Psoas muscle (tissue), 7 donors: ENCODE measurements at regions not wholly inside any gene's neighbourhood (a gene's known extent, or its start where the extent isn't known, plus 50 kb on each side); places are given as distances from the start of the nearest gene placed in this dataset.

ENCODE experiments used
- ATAC-seq, 4 donors: fragments of 200-7000 bp; cut with Tn5 transposase; one replicate each; pipeline ENCODE4 v1.9.1; 2020; ENCODE audit warnings: moderate library complexity in 3 of 4, mild to moderate bottlenecking in 2 of 4
- DNase-seq, 2 donors: peaks; one replicate each; pipeline ENCODE4 v3.0.0-alpha.2; 2020
- H3K27ac ChIP-seq: fragments of 200-600 bp; one replicate; pipeline ENCODE4 v1.8.0; 2022
- H3K27me3 ChIP-seq, 3 donors: fragments of 200-600 bp in 1 of 3; one replicate each; pipeline versions ENCODE4 v1.6.1 to v1.8.0; 2013 to 2022; ENCODE audit warnings: low read length in 2 of 3, mild to moderate bottlenecking in 2 of 3, moderate library complexity in 1 of 3; ENCODE audit not compliant: insufficient read depth in 3 of 3
- H3K36me3 ChIP-seq, 2 donors: fragments of 200-600 bp in 1 of 2; one replicate each; pipeline versions ENCODE4 v1.6.1 to v1.8.0; 2013 to 2022; ENCODE audit warnings: low read depth in 1 of 2, mild to moderate bottlenecking in 1 of 2, moderate library complexity in 1 of 2; ENCODE audit not compliant: insufficient read depth in 1 of 2
- H3K4me1 ChIP-seq: fragments of 200-600 bp; one replicate; pipeline ENCODE4 v1.8.0; 2022
- H3K4me3 ChIP-seq: fragments of 200-600 bp; one replicate; pipeline ENCODE4 v1.8.0; 2022; ENCODE audit warnings: mild to moderate bottlenecking
- H3K9me3 ChIP-seq: fragments of 200-600 bp; one replicate; pipeline ENCODE4 v1.8.0; 2022
- WGBS, 3 donors: extraction: QIAGEN DNeasy Blood & Tissue Kit; methylation state at CpG; one replicate each; pipeline versions ENCODE4 v1.1.6 to v1.1.7; 2013; 5-methylcytosine and 5-hydroxymethylcytosine counted together
- intact Hi-C, 2 donors: fragments of 100-400 bp; cut with DNase I; formaldehyde crosslinking; loops; one replicate each; pipeline versions ENCODE4 v1.11.0 to v1.14.2; 2022
- TF ChIP-seq, protein P1 (sequence below): fragments of 200-600 bp; IDR thresholded peaks from one replicate; pipeline ENCODE4 v1.8.0; 2022; ENCODE audit warnings: antibody characterized with exemption
- donor health status: healthy with polysubstance abuse.
- donor health status: DM: no; HTN: no; CAD: no; lungs with moderate emphysema.
- donor health status: Bipolar disorder and iron deficiency.
- donor health status: healthy.
- donor health status: DM: yes; HTN: yes; CAD: no.
- donor health status: DM: no; HTN: no; CAD: no.
- donor health status: DM: yes; HTN: yes; CAD: no.

GRCh38 chr5:39857041-39857440 lies 432.3 kb upstream of the DAB2 start:
- Histone ChIP-seq H3K36me3 (no peaks in the 10 kb centered on the region), H3K9me3 (no peaks in the 10 kb centered on the region), H3K4me1 (no peaks in the 10 kb centered on the region), H3K27ac (no peak overlapping the region), H3K27me3 (no peaks in the 10 kb centered on the region), H3K4me3 (no peak overlapping the region)
- ATAC-seq (no peak), DNase-seq (no peak)
- 85 to 95% (median 94%) methylated on average over 3 of the region's 3 CpGs for WGBS, 3 donors
- TF ChIP-seq, protein P1, sequence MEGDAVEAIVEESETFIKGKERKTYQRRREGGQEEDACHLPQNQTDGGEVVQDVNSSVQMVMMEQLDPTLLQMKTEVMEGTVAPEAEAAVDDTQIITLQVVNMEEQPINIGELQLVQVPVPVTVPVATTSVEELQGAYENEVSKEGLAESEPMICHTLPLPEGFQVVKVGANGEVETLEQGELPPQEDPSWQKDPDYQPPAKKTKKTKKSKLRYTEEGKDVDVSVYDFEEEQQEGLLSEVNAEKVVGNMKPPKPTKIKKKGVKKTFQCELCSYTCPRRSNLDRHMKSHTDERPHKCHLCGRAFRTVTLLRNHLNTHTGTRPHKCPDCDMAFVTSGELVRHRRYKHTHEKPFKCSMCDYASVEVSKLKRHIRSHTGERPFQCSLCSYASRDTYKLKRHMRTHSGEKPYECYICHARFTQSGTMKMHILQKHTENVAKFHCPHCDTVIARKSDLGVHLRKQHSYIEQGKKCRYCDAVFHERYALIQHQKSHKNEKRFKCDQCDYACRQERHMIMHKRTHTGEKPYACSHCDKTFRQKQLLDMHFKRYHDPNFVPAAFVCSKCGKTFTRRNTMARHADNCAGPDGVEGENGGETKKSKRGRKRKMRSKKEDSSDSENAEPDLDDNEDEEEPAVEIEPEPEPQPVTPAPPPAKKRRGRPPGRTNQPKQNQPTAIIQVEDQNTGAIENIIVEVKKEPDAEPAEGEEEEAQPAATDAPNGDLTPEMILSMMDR: no peak
- intact Hi-C loops: no loop called here

- TF ChIP-seq, protein P1: no peak
- DNase-seq: no peak
- Histone ChIP-seq H3K4me1 (no peaks in the 10 kb centered on the region), H3K27ac (no peak overlapping the region), H3K4me3 (no peak overlapping the region), H3K36me3 (no peaks in the 10 kb centered on the region), H3K27me3 (no peaks in the 10 kb centered on the region), H3K9me3 (no peaks in the 10 kb centered on the region)
- 35 to 50% (median 40%) methylated on average over 2 of the region's 2 CpGs for WGBS, 3 donors
- intact Hi-C loops: no loop called here
- ATAC-seq: no peak
Measured at GRCh38 chr5:39854771-39855410, 430.1 kb upstream of the DAB2 start.

DNA sequence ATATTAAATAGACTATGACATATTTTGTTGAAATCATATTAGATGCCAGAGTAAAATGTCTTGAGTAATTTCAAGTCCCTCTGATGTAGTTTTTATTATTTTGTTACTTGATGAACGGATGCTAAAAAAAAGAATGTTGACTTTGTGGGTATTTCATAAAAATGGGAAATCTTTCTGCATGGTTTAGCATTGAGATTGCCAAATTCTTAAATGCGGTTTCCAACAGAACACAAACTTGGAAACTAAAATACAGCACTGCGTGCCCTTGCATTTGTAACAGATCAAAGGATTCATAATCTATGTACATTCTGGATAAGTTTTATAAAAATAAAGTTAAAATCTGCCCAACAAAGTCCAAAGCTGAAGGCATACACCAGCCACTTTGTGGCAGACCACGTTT lies 425.5 kb upstream of the DAB2 start:
- WGBS, 3 donors: 47 to 68% (median 48%) methylated on average over 4 of the region's 4 CpGs
- no peaks in the 10 kb centered on the region for H3K36me3 ChIP-seq
- H3K27me3 ChIP-seq: no peaks in the 10 kb centered on the region
- no peaks in the 10 kb centered on the region for H3K4me1 ChIP-seq
- intact Hi-C loops: no loop called here
- ATAC-seq (no peak), DNase-seq (no peak)
- no peaks in the 10 kb centered on the region for H3K9me3 ChIP-seq
- TF ChIP-seq, protein P1: no peak
- H3K4me3 ChIP-seq: no peak overlapping the region
- H3K27ac ChIP-seq: no peak overlapping the region

- TF ChIP-seq, protein P1: no peak
- ATAC-seq: no peak
- Histone ChIP-seq H3K4me1 (no peaks in the 10 kb centered on the region), H3K27ac (no peak overlapping the region), H3K27me3 (no peaks in the 10 kb centered on the region), H3K9me3 (no peaks in the 10 kb centered on the region), H3K4me3 (no peak overlapping the region), H3K36me3 (no peaks in the 10 kb centered on the region)
- intact Hi-C loops: no loop called here
- DNase-seq: no peak
Measured at GRCh38 chr5:39846144-39846543, 421.4 kb upstream of the DAB2 start.

DNA sequence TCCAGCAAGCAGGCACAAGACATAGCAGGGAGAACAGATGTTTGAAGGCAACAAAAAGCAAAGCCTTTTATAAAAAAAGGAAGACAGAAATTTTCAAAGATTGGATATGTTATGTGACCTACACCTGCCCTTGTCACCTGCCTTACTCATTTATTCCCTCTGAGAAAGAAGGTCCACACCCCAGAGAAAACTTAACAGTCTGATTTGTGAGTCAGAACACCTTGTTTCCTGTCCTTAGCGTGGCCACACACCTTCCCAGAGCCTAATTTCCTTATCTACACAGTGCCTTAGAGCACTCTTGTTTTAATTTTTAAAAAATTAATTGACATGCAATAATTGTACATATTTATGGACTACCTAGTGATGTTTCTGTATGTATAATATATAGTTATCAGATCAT lies 419.0 kb upstream of the DAB2 start:
- ATAC-seq: no peak
- intact Hi-C loops: no loop called here
- WGBS, 3 donors: 66 to 77% (median 74%) methylated on average over 1 of the region's 1 CpG

More for the DNA sequence above, 419.0 kb upstream of the DAB2 start:
- H3K27ac ChIP-seq: no peak overlapping the region
- no peaks in the 10 kb centered on the region for H3K36me3 ChIP-seq
- DNase-seq: no peak
- TF ChIP-seq, protein P1: no peak
- no peak overlapping the region for H3K4me3 ChIP-seq
- H3K4me1 ChIP-seq: no peaks in the 10 kb centered on the region
- H3K27me3 ChIP-seq: no peaks in the 10 kb centered on the region
- peaks cover 2% of the 10 kb centered on the region for H3K9me3 ChIP-seq
